Common myeloid progenitor, CD34-positive (primary cell): ENCODE measurements at regions not wholly inside any gene's neighbourhood (a gene's known extent, or its start where the extent isn't known, plus 50 kb on each side); places are given as distances from the start of the nearest gene placed in this dataset.

Experiments used
- CTCF ChIA-PET: fragments of 350-600 bp; sonication (Branson Sonifier 250); formaldehyde crosslinking; loops from one replicate; lab custom pipeline; 2021; ENCODE audit warnings: antibody characterized with exemption; lab: Charles Lee
- POLR2A ChIA-PET: fragments of 350-600 bp; sonication (Branson Sonifier 250); formaldehyde crosslinking; loops from one replicate; lab custom pipeline; 2021; ENCODE audit warnings: antibody characterized with exemption; lab: Charles Lee
- DNase-seq, 3 donors: peaks; one replicate each; pipeline versions ENCODE4 v3.0.0 to v3.0.0-alpha.2; 2013
- H3K27ac ChIP-seq, 2 experiments: 1 replicate in 1 of 2; 2 replicates in 1 of 2; pipeline ENCODE4 v1.7.0; 2013; ENCODE audit warnings: inconsistent platforms in 2 of 2, low read length in 2 of 2, mild to moderate bottlenecking in 2 of 2, low read depth in 1 of 2, moderate library complexity in 1 of 2; ENCODE audit not compliant: severe bottlenecking in 2 of 2, insufficient read depth in 1 of 2, poor library complexity in 1 of 2
- H3K27me3 ChIP-seq, 5 experiments: replicated peaks in 2 of 5; 1 replicate in 3 of 5; 2 replicates in 2 of 5; pipeline versions ENCODE4 v1.6.1 to v1.7.0; 2013; ENCODE audit warnings: low read length in 4 of 5, mild to moderate bottlenecking in 2 of 5, moderate library complexity in 2 of 5, inconsistent platforms in 1 of 5; ENCODE audit not compliant: insufficient read depth in 5 of 5, control insufficient read depth in 4 of 5
- H3K36me3 ChIP-seq, 4 experiments: 1 replicate in 2 of 4; 2 replicates in 2 of 4; pipeline versions ENCODE4 v1.6.1 to v1.7.0; 2013; ENCODE audit warnings: low read length in 3 of 4, control low read depth in 1 of 4, mild to moderate bottlenecking in 1 of 4; ENCODE audit not compliant: control insufficient read depth in 4 of 4, insufficient read depth in 4 of 4
- H3K4me1 ChIP-seq, 4 experiments: 1 replicate in 3 of 4; 2 replicates in 1 of 4; pipeline versions ENCODE4 v1.6.1 to v1.7.1; 2013; ENCODE audit warnings: low read length in 3 of 4, mild to moderate bottlenecking in 3 of 4, control low read depth in 1 of 4, inconsistent platforms in 1 of 4, moderate library complexity in 1 of 4; ENCODE audit not compliant: control insufficient read depth in 4 of 4, insufficient read depth in 4 of 4; ENCODE audit errors: control extremely low read depth in 1 of 4
- H3K4me3 ChIP-seq, 7 experiments: 1 replicate in 4 of 7; 2 replicates in 3 of 7; pipeline versions ENCODE4 v1.5.1 to v1.7.0; 2013; ENCODE audit warnings: mild to moderate bottlenecking in 7 of 7, low read length in 6 of 7, moderate library complexity in 6 of 7, inconsistent platforms in 2 of 7, low read depth in 2 of 7, control low read depth in 1 of 7; ENCODE audit not compliant: insufficient read depth in 4 of 7, control insufficient read depth in 1 of 7; ENCODE audit errors: extremely low read depth in 1 of 7
- H3K9me3 ChIP-seq, 5 experiments: 1 replicate in 4 of 5; 2 replicates in 1 of 5; pipeline versions ENCODE4 v1.6.1 to v1.7.1; 2013; ENCODE audit warnings: low read length in 4 of 5, mild to moderate bottlenecking in 2 of 5, inconsistent platforms in 1 of 5, low read depth in 1 of 5, moderate library complexity in 1 of 5; ENCODE audit not compliant: control insufficient read depth in 4 of 5, insufficient read depth in 2 of 5; ENCODE audit errors: control extremely low read depth in 1 of 5
- WGBS: methylation state at CpG from one replicate; pipeline ENCODE4 v1.1.5; 2013; ENCODE audit not compliant: insufficient coverage; 5-methylcytosine and 5-hydroxymethylcytosine counted together

DNA sequence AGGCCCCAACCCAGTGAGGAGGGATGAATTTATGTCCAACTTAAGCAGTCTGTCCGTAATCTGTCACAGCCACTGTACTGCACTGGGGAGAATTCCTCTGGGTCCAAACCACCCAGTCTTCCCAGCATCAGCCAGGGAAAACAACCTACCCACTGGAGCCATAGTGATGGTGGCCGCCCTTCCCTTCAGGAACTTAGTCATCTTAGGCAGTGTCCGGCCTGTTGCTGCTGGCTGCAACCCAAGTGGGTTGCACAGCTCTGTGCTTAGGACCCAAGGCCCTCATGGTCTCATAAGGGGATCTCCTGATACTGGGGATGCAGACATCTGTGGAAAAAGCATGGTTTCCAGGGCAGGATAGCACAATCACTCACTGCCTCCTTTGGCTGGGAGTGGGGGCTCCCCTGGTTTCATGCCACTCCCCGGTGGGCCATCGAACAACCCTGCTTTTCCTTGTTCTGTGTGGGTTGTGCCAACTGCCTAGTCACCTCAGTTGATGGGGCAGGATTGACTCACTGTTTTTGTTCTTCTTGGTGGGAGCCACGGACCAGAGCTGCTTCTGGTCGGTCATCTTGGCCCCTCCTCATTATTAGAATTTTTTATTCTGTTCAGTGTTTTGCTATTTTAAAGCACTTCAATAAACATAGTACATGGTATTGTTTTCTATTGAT, 591.9 kb downstream of the DOK5 start:
- Histone ChIP-seq H3K36me3 (no peaks in the 10 kb centered on the region), H3K27me3 (no peaks in the 10 kb centered on the region), H3K4me1 (no peaks in the 10 kb centered on the region), H3K4me3 (no peak overlapping the region), H3K9me3 (peaks cover 0 to 7% (median 0%) of the 10 kb centered on the region in 5 experiments), H3K27ac (no peak overlapping the region)
- ChIA-PET POLR2A (no interaction called here), CTCF (no interaction called here)
- no peak for DNase-seq
- 90% methylated on average over 5 of the region's 7 CpGs for WGBS

DNA sequence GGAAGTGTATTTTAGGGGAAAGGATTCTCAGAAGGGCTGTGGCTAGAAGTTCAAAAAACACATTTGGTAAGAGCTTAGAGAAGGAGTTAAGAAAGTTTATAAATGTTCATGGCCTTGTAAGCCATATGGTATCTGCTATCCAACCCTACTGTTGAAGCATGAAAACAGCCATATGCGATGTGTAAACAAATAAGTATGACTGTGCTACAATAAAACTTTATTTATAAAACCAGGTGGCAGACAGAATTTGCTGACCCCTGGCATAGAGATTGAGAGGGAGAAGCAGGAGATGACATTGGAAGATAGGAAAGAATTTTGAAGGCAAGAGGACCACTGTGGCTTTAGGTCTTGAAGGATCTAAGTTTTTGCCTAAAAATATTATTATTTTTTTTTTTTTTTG, 583.5 kb downstream of the DOK5 start:
- ChIA-PET POLR2A (no interaction called here), CTCF (no interaction called here)
- H3K27me3 ChIP-seq = no peaks in the 10 kb centered on the region
- H3K9me3 ChIP-seq = no peaks in the 10 kb centered on the region
- no peaks in the 10 kb centered on the region for H3K36me3 ChIP-seq
- no CpG with 5 or more reads among the region's 1 CpG for WGBS
- no peak for DNase-seq
- H3K27ac ChIP-seq = no peak overlapping the region
- H3K4me1 ChIP-seq = no peaks in the 10 kb centered on the region
- H3K4me3 ChIP-seq = no peak overlapping the region

DNA sequence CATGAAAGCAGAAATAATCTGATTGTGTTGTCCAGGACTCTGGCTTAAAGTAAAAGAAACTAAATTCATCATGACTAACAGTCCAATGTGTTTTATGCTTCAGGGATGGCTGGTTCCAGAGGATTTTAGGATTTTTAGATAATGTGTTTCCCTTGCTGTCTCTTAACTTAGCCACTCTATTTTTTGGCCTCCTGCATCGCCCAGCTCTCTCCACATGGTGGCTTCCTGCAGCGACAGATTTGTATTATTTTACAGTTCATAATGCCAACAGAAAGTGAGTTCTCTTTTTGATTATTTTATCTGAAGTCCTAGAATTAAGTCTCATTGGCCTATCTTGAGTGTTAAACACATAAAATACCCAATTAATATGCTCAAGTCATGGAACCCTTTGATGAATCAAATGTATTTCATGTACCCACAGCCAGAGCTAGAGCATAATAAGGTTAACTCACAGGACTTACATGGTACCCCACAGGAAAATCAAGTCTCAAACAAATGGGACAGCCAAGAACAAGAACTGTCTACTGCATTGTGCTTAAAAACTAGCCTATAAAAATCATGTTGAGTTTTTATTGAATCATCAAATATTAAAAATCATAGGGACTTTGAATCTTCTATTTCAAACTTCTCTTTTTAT, 582.5 kb downstream of the DOK5 start:
- Histone ChIP-seq H3K4me1 (no peaks in the 10 kb centered on the region), H3K9me3 (no peaks in the 10 kb centered on the region), H3K4me3 (no peak overlapping the region), H3K27ac (no peak overlapping the region), H3K27me3 (no peaks in the 10 kb centered on the region), H3K36me3 (no peaks in the 10 kb centered on the region)
- POLR2A ChIA-PET = interaction anchor here (0.9 kb wide), 1 partner anchor 10 kb away, joined by 5 read pairs; no protein-coding TSS in a partner anchor
- no peak for DNase-seq
- CTCF ChIA-PET = no interaction called here
- no CpG with 5 or more reads among the region's 2 CpGs for WGBS

DNA sequence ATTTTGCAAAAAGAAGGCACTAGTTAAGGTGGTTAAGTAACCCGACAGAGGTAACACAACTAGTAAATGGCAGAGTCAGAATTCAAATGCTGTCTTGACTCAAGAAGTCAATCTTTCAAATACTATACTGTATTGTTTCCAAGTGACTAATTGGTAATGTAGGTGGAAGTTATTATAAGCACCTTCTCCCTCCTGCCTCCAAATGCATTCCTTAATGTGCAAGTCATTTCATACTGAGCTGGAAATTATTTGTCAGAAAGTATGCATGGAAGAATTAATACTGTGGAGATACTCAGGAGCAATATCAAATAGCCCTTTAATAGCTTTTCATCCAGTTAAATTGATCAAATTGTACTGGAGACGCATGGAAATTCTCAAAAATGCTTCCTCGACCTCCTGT, 579.1 kb downstream of the DOK5 start:
- no CpG with 5 or more reads among the region's 3 CpGs for WGBS
- Histone ChIP-seq H3K27me3 (no peaks in the 10 kb centered on the region), H3K9me3 (no peaks in the 10 kb centered on the region), H3K36me3 (no peaks in the 10 kb centered on the region), H3K4me3 (no peak overlapping the region), H3K27ac (no peak overlapping the region), H3K4me1 (no peaks in the 10 kb centered on the region)
- CTCF ChIA-PET = no interaction called here
- POLR2A ChIA-PET = no interaction called here
- DNase-seq = no peak

DNA sequence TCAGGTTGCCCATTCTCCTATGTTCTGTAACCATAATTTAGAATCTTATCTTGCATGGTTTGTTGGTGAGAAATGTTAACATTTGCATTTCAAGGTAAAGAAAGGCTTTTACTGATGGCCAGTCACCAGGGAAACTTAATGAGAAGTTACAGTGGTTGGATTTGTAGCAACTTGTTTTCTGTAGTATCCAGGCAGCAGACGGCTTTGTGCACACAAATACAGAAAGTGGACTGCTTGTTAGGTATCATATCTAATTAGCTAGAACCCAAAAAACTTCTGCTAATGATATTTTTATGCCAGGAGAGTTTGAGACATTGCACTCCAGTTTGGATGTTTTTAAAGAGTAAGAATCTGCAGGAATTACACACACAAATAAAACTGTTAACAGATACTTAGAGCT, 578.0 kb downstream of the DOK5 start:
- no peak for DNase-seq
- H3K9me3 ChIP-seq = no peaks in the 10 kb centered on the region
- H3K36me3 ChIP-seq = no peaks in the 10 kb centered on the region
- H3K27me3 ChIP-seq = no peaks in the 10 kb centered on the region
- H3K4me3 ChIP-seq = no peak overlapping the region
- no peaks in the 10 kb centered on the region for H3K4me1 ChIP-seq
- ChIA-PET POLR2A (no interaction called here), CTCF (no interaction called here)
- no CpG with 5 or more reads among the region's 1 CpG for WGBS
- no peak overlapping the region for H3K27ac ChIP-seq

DNA sequence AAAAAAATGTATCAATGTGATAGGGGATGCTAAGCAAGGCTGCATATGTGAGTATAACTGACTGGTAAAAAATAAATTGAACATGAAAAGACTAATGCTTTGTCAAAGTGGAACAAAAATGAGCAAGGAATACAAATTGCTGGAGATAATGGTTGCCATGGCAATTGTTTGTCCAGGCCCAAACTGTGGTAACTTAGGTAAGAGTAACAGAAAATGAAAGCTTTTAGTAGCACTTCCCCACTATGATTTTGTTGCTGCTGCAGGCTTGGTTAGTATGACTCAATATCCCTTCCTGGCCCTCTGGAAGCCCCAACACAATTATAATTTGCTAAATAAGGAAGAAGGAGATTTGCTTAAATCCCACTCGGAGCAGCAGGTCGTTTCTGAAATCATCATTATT, 577.1 kb downstream of the DOK5 start:
- Histone ChIP-seq H3K36me3 (no peaks in the 10 kb centered on the region), H3K27ac (no peak overlapping the region), H3K9me3 (no peaks in the 10 kb centered on the region), H3K4me3 (no peak overlapping the region), H3K4me1 (no peaks in the 10 kb centered on the region), H3K27me3 (no peaks in the 10 kb centered on the region)
- ChIA-PET CTCF (no interaction called here), POLR2A (no interaction called here)
- no CpG with 5 or more reads among the region's 2 CpGs for WGBS
- no peak for DNase-seq

DNA sequence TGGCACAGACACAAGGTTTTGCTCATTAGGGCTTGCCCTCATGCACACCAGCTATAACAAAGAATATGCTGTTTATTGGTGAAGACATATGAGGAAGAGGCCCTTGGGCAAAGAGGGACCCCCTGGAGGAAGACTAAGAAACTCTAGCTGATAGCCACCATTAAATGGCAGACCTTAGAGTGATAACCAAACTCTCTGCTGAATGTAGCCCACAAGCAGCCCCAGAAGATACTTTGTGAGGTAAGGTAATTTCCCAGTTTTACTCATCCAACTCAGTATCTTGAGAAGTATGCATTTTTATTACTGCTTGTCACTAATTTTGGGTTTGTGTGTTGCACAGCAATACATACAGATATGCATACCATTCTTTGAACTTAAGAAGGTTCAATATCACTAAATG, 563.3 kb downstream of the DOK5 start:
- POLR2A ChIA-PET = no interaction called here
- H3K36me3 ChIP-seq = no peaks in the 10 kb centered on the region
- H3K27me3 ChIP-seq = no peaks in the 10 kb centered on the region
- H3K4me3 ChIP-seq = no peak overlapping the region
- CTCF ChIA-PET = no interaction called here
- H3K4me1 ChIP-seq = no peaks in the 10 kb centered on the region
- no peak for DNase-seq
- no peak overlapping the region for H3K27ac ChIP-seq
- no peaks in the 10 kb centered on the region for H3K9me3 ChIP-seq
